OCI-LY7 (cell line): ENCODE measurements at regions not wholly inside any gene's neighbourhood (a gene's known extent, or its start where the extent isn't known, plus 50 kb on each side); places are given as distances from the start of the nearest gene placed in this dataset.

Source experiments
- BruUV-seq: library from RNA; stranded (reverse); fragments of 400-500 nt; replicated peaks from 2 replicates; lab custom pipeline; 2021; lab: Mats Ljungman, UMichigan
- CTCF ChIA-PET: fragments of 300-600 bp; sonication (Branson Sonifier 250); formaldehyde crosslinking; loops from one replicate; lab custom pipeline; 2022; ENCODE audit warnings: antibody characterized with exemption; ENCODE audit not compliant: unreplicated experiment; lab: Charles Lee
- POLR2A ChIA-PET: fragments of 300-600 bp; sonication (Branson Sonifier 250); formaldehyde crosslinking; loops from one replicate; lab custom pipeline; 2022; ENCODE audit warnings: antibody characterized with exemption; lab: Charles Lee
- DNase-seq: peaks from one replicate; pipeline ENCODE4 v3.0.0-alpha.2; 2015; ENCODE audit warnings: low spot score
- H2AFZ ChIP-seq: fragments of 200-600 bp; sonication (generic), shearing (Covaris generic); 2 replicates; pipeline ENCODE4 v1.6.1; 2014; ENCODE audit warnings: mild to moderate bottlenecking, antibody characterized with exemption, low read length, moderate library complexity
- H3K27ac ChIP-seq: fragments of 200-600 bp; sonication (generic); 2 replicates; pipeline ENCODE4 v1.5.1; 2014; ENCODE audit warnings: mixed run types, low read depth, mild to moderate bottlenecking, moderate library complexity, low read length, inconsistent platforms; ENCODE audit not compliant: poor library complexity, severe bottlenecking
- H3K36me3 ChIP-seq: fragments of 200-600 bp; sonication (generic); 2 replicates; pipeline ENCODE4 v1.6.1; 2014; ENCODE audit warnings: mild to moderate bottlenecking, antibody characterized with exemption, low read length, moderate library complexity, mixed read lengths; ENCODE audit not compliant: insufficient read depth
- H3K4me1 ChIP-seq: fragments of 200-600 bp; sonication (generic); 2 replicates; pipeline ENCODE4 v1.5.1; 2014; ENCODE audit warnings: mild to moderate bottlenecking, low read length; ENCODE audit not compliant: insufficient read depth, poor library complexity, severe bottlenecking
- H3K4me2 ChIP-seq: fragments of 200-600 bp; sonication (generic); 2 replicates; pipeline ENCODE4 v1.6.1; 2014; ENCODE audit warnings: mild to moderate bottlenecking, low read length
- H3K4me3 ChIP-seq: fragments of 200-600 bp; sonication (generic); 2 replicates; pipeline ENCODE4 v1.5.1; 2014; ENCODE audit warnings: mild to moderate bottlenecking, low read depth, low read length; ENCODE audit not compliant: poor library complexity, severe bottlenecking
- H3K79me2 ChIP-seq: fragments of 200-600 bp; sonication (generic); 2 replicates; pipeline ENCODE4 v1.6.1; 2016; ENCODE audit warnings: low read depth, mild to moderate bottlenecking, low read length, moderate library complexity, mixed read lengths; ENCODE audit not compliant: insufficient read depth
- H3K9me2 ChIP-seq: fragments of 200-600 bp; sonication (generic); 2 replicates; pipeline ENCODE4 v1.6.1; 2016; ENCODE audit warnings: mild to moderate bottlenecking, low read length, mixed read lengths; ENCODE audit not compliant: insufficient read depth
- H3K9me3 ChIP-seq: fragments of 200-600 bp; sonication (generic); 2 replicates; pipeline ENCODE4 v1.6.1; 2014; ENCODE audit warnings: mild to moderate bottlenecking, mixed run types, low read length, mixed read lengths
- H4K20me1 ChIP-seq: fragments of 200-600 bp; sonication (generic); 2 replicates; pipeline ENCODE4 v1.6.1; 2014; ENCODE audit warnings: mild to moderate bottlenecking, antibody characterized with exemption, low read length, moderate library complexity, mixed read lengths; ENCODE audit not compliant: insufficient read depth
- CTCF ChIP-seq: fragments of 200-600 bp; sonication (generic); conservative IDR thresholded peaks from 2 replicates; pipeline ENCODE4 v1.5.1; 2014; ENCODE audit warnings: mild to moderate bottlenecking, antibody characterized with exemption, low read length, moderate library complexity, mixed read lengths
- EZH2phosphoT487 ChIP-seq: fragments of 200-600 bp; sonication (generic); IDR thresholded peaks from 2 replicates; pipeline ENCODE4 v1.6.1; 2018; ENCODE audit warnings: low read depth, borderline replicate concordance, mild to moderate bottlenecking, mixed run types, antibody characterized with exemption, low read length, moderate library complexity, mixed read lengths
- intact Hi-C: fragments of 100-400 bp; cut with micrococcal nuclease; formaldehyde crosslinking; loops from one replicate; pipeline ENCODE4 v1.10.0; 2022; ENCODE audit not compliant: unreplicated experiment

GRCh38 chr6:22670605-22671004, 101.2 kb downstream of the HDGFL1 start:
- H2AFZ ChIP-seq: no peak overlapping the region
- no peaks in the 10 kb centered on the region for H3K79me2 ChIP-seq
- H3K27ac ChIP-seq: no peak overlapping the region
- H3K4me1 ChIP-seq: no peaks in the 10 kb centered on the region
- H3K9me2 ChIP-seq: no peaks in the 10 kb centered on the region
- TF ChIP-seq CTCF: no peak
- ChIA-PET POLR2A (interaction anchor here (0.7 kb wide), 1 partner anchor 147 kb away, joined by 3 read pairs; no protein-coding TSS in a partner anchor), CTCF (no interaction called here)
- no peaks in the 10 kb centered on the region for H4K20me1 ChIP-seq
- intact Hi-C loops: no loop called here
- BruUV-seq: no TSS peak
- H3K4me2 ChIP-seq: no peak overlapping the region
- no peak overlapping the region for H3K4me3 ChIP-seq
- no peak for DNase-seq
- H3K9me3 ChIP-seq: no peaks in the 10 kb centered on the region
- H3K36me3 ChIP-seq: no peaks in the 10 kb centered on the region

DNA sequence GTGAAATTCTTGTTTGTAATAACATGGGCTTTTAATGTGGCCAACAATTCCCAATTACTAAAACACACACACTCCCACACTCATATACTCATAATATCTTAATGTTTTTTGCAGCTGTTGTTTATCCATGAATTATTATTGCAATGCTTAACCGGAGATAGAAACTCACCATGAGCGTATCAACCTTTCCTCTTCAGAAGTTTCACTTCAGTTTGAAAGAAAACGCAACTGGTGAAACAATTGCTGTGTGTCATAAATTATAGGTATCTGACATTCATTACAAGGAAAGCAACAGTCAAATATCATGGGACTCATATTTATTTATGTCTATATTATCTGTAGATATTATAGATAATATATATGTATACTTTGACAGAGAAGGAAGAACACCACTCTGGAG, 104.1 kb downstream of the HDGFL1 start:
- Histone ChIP-seq H3K9me2 (no peaks in the 10 kb centered on the region), H3K36me3 (no peaks in the 10 kb centered on the region), H3K4me1 (no peaks in the 10 kb centered on the region), H2AFZ (no peak overlapping the region), H3K4me3 (no peak overlapping the region), H3K4me2 (no peak overlapping the region), H3K9me3 (no peaks in the 10 kb centered on the region), H3K27ac (no peak overlapping the region), H4K20me1 (no peaks in the 10 kb centered on the region), H3K79me2 (no peaks in the 10 kb centered on the region)
- ChIA-PET POLR2A (no interaction called here), CTCF (no interaction called here)
- intact Hi-C loops: no loop called here
- no TSS peak for BruUV-seq
- no peak for TF ChIP-seq EZH2phosphoT487
- TF ChIP-seq CTCF: no peak
- DNase-seq: no peak

DNA sequence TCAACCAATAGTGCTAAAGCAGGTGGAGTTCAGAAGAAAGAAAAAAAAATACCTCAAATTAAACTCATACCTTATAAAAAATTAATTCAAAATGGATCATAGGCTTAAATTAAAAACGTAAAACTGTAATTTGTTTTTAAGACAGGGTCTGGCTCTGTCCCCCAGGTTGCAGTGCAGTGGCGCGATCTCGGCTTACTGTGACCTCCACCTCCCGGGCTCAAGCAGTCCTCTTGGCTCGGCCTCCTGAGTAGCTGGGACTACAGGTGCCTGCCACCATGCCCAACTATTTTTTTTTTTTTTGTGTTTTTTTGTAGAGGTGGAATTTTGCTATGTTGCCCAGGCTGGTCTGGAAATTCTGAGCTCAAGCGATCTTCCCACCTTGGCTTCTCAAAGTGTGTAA, 111.6 kb downstream of the HDGFL1 start:
- no peak overlapping the region for H3K4me3 ChIP-seq
- CTCF ChIA-PET: no interaction called here
- intact Hi-C loops: no loop called here
- no peak for DNase-seq
- no peak overlapping the region for H3K4me2 ChIP-seq
- POLR2A ChIA-PET: no interaction called here
- H4K20me1 ChIP-seq: no peaks in the 10 kb centered on the region
- no peaks in the 10 kb centered on the region for H3K9me3 ChIP-seq
- no peaks in the 10 kb centered on the region for H3K79me2 ChIP-seq
- H3K9me2 ChIP-seq: no peaks in the 10 kb centered on the region
- no peak overlapping the region for H3K27ac ChIP-seq
- H3K4me1 ChIP-seq: no peaks in the 10 kb centered on the region
- H3K36me3 ChIP-seq: no peaks in the 10 kb centered on the region
- TF ChIP-seq EZH2phosphoT487 (no peak), CTCF (no peak)
- BruUV-seq: no TSS peak
- H2AFZ ChIP-seq: no peak overlapping the region
